ENCODE measurements at regions not wholly inside any gene's neighbourhood (a gene's known extent, or its start where the extent isn't known, plus 50 kb on each side); places are given as distances from the start of the nearest gene placed in this dataset.

DNA sequence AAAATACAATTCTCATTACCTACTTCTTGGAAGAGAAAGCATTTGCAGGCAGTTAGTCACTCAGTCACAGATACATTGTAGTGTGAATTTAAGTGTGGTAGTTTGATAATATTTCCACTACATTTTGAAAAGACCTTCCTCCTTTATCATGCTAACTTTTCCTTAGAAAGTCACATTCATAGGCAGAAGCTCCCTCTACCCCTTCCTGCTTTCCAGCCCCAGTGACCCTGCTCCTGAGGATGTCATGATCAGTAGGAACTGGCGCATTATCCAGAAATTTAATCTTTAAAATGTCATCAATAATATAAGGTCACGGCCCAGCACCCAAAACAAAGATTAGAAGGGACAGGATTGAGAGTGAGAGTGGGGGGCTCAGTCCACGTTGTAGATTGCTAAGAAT, 707.4 kb upstream of the STXBP6 start:
- TF ChIP-seq, protein P1, sequence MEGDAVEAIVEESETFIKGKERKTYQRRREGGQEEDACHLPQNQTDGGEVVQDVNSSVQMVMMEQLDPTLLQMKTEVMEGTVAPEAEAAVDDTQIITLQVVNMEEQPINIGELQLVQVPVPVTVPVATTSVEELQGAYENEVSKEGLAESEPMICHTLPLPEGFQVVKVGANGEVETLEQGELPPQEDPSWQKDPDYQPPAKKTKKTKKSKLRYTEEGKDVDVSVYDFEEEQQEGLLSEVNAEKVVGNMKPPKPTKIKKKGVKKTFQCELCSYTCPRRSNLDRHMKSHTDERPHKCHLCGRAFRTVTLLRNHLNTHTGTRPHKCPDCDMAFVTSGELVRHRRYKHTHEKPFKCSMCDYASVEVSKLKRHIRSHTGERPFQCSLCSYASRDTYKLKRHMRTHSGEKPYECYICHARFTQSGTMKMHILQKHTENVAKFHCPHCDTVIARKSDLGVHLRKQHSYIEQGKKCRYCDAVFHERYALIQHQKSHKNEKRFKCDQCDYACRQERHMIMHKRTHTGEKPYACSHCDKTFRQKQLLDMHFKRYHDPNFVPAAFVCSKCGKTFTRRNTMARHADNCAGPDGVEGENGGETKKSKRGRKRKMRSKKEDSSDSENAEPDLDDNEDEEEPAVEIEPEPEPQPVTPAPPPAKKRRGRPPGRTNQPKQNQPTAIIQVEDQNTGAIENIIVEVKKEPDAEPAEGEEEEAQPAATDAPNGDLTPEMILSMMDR (IDR thresholded peaks at IDR 0.05; ENCODE audit: low read depth, low read length, poor library complexity, severe bottlenecking): no peak
- no peak for TF ChIP-seq EZH2phosphoT487 (IDR thresholded peaks at IDR 0.05; ENCODE audit: borderline replicate concordance, low read length)

All from DOHH2 (cell line).